K562 (cell line): ENCODE measurements at regions not wholly inside any gene's neighbourhood (a gene's known extent, or its start where the extent isn't known, plus 50 kb on each side); places are given as distances from the start of the nearest gene placed in this dataset.
A peak's percentile ranks its signal among the peaks of the same experiment; 100 is the strongest.

Source experiments
- ATAC-seq: fragments of 200-7000 bp; cut with Tn5 transposase; 3 replicates; pipeline ENCODE4 v1.9.1; 2020; ENCODE audit warnings: moderate library complexity
- BruUV-seq: library from RNA; stranded (reverse); fragments of 400-500 nt; replicated peaks from 2 replicates; lab custom pipeline; 2021; lab: Mats Ljungman, UMichigan
- CTCF ChIA-PET: fragments of 300-600 bp; formaldehyde crosslinking; extraction: SDS; loops from one replicate; lab custom pipeline; 2021; ENCODE audit warnings: low intra/inter-chr PET ratio; lab: Yijun Ruan, JAX
- POLR2A ChIA-PET: fragments of 300-600, 350-650 bp; sonication (Branson Sonifier 250); formaldehyde crosslinking; extraction: SDS; loops from one replicate; lab custom pipeline; 2021; ENCODE audit warnings: antibody characterized with exemption, inconsistent platforms; lab: Yijun Ruan, JAX
- DNase-seq, 4 experiments: peaks; one replicate each; pipeline versions ENCODE4 v3.0.0 to v3.0.0-alpha.2; 2011 to 2018; ENCODE audit warnings: low spot score in 3 of 4, mixed read lengths in 3 of 4; ENCODE audit errors: extremely low read depth in 1 of 4
- FAIRE-seq: peaks from 2 replicates; lab custom pipeline; 2011; peaks lifted over from hg19 to GRCh38; lab: Jason Lieb, UNC
- H2AFZ ChIP-seq: 2 replicates; pipeline ENCODE4 v1.6.0; 2011; ENCODE audit warnings: low read depth, low read length, control low read depth, inconsistent platforms
- H3K27ac ChIP-seq: fragments of 200-600 bp; 3 replicates; pipeline ENCODE4 v1.8.0; 2011; ENCODE audit warnings: low read depth, mild to moderate bottlenecking, control low read depth, inconsistent platforms, low read length, moderate library complexity, mixed read lengths; ENCODE audit errors: extremely low read depth
- H3K27me3 ChIP-seq, 2 experiments: fragments of 300-600 bp in 1 of 2; 2 replicates in 1 of 2; 3 replicates in 1 of 2; pipeline versions ENCODE4 v1.6.0 to v1.8.0; 2011; ENCODE audit warnings: inconsistent platforms in 2 of 2, low read length in 2 of 2, mild to moderate bottlenecking in 1 of 2, mixed read lengths in 1 of 2, moderate library complexity in 1 of 2; ENCODE audit not compliant: control insufficient read depth in 2 of 2, insufficient read depth in 2 of 2
- H3K36me3 ChIP-seq: fragments of 300-600 bp; 3 replicates; pipeline ENCODE4 v1.8.0; 2011; ENCODE audit warnings: mild to moderate bottlenecking, low read length, inconsistent platforms; ENCODE audit not compliant: control insufficient read depth, insufficient read depth
- H3K4me1 ChIP-seq, 2 experiments: fragments of 200-600 bp in 1 of 2; replicated peaks in 1 of 2; 2 replicates in 1 of 2; 3 replicates in 1 of 2; pipeline versions ENCODE4 v1.5.1 to v1.8.0; 2011; ENCODE audit warnings: inconsistent platforms in 2 of 2, low read length in 2 of 2, mild to moderate bottlenecking in 1 of 2, mixed read lengths in 1 of 2, moderate library complexity in 1 of 2; ENCODE audit not compliant: control insufficient read depth in 2 of 2, insufficient read depth in 2 of 2
- H3K4me2 ChIP-seq: 2 replicates; pipeline ENCODE4 v1.6.1; 2011; ENCODE audit warnings: low read length, control low read depth, inconsistent platforms, mixed read lengths; ENCODE audit not compliant: insufficient read depth
- H3K4me3 ChIP-seq: fragments of 200-600 bp; sonication (generic), shearing (Covaris generic); 2 replicates; pipeline ENCODE4 v1.5.1; 2016; ENCODE audit warnings: control low read depth, inconsistent platforms
- H3K79me2 ChIP-seq: fragments of 200-600 bp; 3 replicates; pipeline ENCODE4 v1.8.0; 2011; ENCODE audit warnings: low read length, inconsistent platforms; ENCODE audit not compliant: control insufficient read depth, insufficient read depth
- H3K9ac ChIP-seq, 2 experiments: 2 replicates each; pipeline versions ENCODE4 v1.6.0 to v1.6.1; 2011; ENCODE audit warnings: low read depth in 2 of 2, low read length in 2 of 2, control low read depth in 1 of 2, inconsistent platforms in 1 of 2, mild to moderate bottlenecking in 1 of 2, mixed read lengths in 1 of 2; ENCODE audit not compliant: insufficient read depth in 1 of 2
- H3K9me1 ChIP-seq: one replicate; pipeline ENCODE4 v1.6.0; 2011; ENCODE audit warnings: inconsistent platforms, mild to moderate bottlenecking, low read length, moderate library complexity; ENCODE audit not compliant: control insufficient read depth, insufficient read depth
- H3K9me3 ChIP-seq: replicated peaks from 2 replicates; pipeline ENCODE4 v1.5.1; 2011; ENCODE audit warnings: low read depth, low read length, inconsistent platforms; ENCODE audit not compliant: control insufficient read depth, insufficient read depth
- H4K20me1 ChIP-seq: replicated peaks from 2 replicates; pipeline ENCODE4 v1.6.1; 2011; ENCODE audit warnings: low read length, inconsistent platforms, mixed read lengths; ENCODE audit not compliant: control insufficient read depth, insufficient read depth
- HDAC3 ChIP-seq: fragments of 450-650 bp; IDR thresholded peaks from 2 replicates; pipeline ENCODE4 v1.6.1; 2018; ENCODE audit warnings: borderline replicate concordance, mild to moderate bottlenecking, moderate library complexity; ENCODE audit not compliant: partially characterized antibody
- HOXB6 ChIP-seq: fragments of 250-450 bp; sonication (Bioruptor Pico); IDR thresholded peaks from 2 replicates; pipeline ENCODE4 v1.5.1; 2022; ENCODE audit warnings: mild to moderate bottlenecking, borderline replicate concordance
- RBM25 ChIP-seq: fragments of 200-400 bp; formaldehyde crosslinking; IDR thresholded peaks from 2 replicates; pipeline ENCODE4 v1.6.1; 2018; ENCODE audit warnings: low read length, low read depth, moderate library complexity; ENCODE audit not compliant: severe bottlenecking
- ZNF12 ChIP-seq: sonication (generic); formaldehyde crosslinking; IDR thresholded peaks from 2 replicates; pipeline ENCODE4 v1.4.0; 2020; ENCODE audit warnings: mild to moderate bottlenecking, missing genetic modification reagents
- ZNF398 ChIP-seq: fragments of 250-450 bp; sonication (Bioruptor Pico); IDR thresholded peaks from 2 replicates; pipeline ENCODE4 v1.8.0; 2021; ENCODE audit warnings: moderate library complexity, mild to moderate bottlenecking, inconsistent platforms
- WGBS: fragments of 100-300 bp; shearing (Covaris generic); methylation state at CpG from one replicate; pipeline ENCODE4 v1.1.6; 2016; ENCODE audit warnings: low coverage, mixed read lengths; ENCODE audit not compliant: insufficient coverage; ENCODE audit errors: missing lambda C conversion rate; 5-methylcytosine and 5-hydroxymethylcytosine counted together
- in situ Hi-C: fragments of 300-500 bp; cut with MboI; formaldehyde crosslinking; loops from 4 replicates; pipeline ENCODE4 v1.15.0; 2018; ENCODE audit warnings: inconsistent platforms, mixed read lengths
- intact Hi-C: fragments of 100-400 bp; cut with micrococcal nuclease; formaldehyde crosslinking; loops from 2 replicates; pipeline ENCODE4 v1.14.2; 2022

- intact Hi-C loops = loop anchor here (5.0 kb wide), 1 partner anchor 308 kb away; no protein-coding TSS in a partner anchor
- Histone ChIP-seq H3K9me1 (no peaks in the 10 kb centered on the region), H3K9me3 (no peaks in the 10 kb centered on the region), H3K4me2 (no peak overlapping the region), H3K4me1 (no peaks in the 10 kb centered on the region), H3K79me2 (no peaks in the 10 kb centered on the region), H3K9ac (no peak overlapping the region), H2AFZ (no peak overlapping the region), H3K27me3 (no peaks in the 10 kb centered on the region), H3K36me3 (no peaks in the 10 kb centered on the region), H3K4me3 (no peak overlapping the region)
- BruUV-seq = no TSS peak
- ChIA-PET CTCF (no interaction called here), POLR2A (no interaction called here)
- in situ Hi-C loops = loop anchor here (10.0 kb wide), 1 partner anchor 110 kb away; no protein-coding TSS in a partner anchor
- ATAC-seq = no peak
- FAIRE-seq = no peak
- 31% methylated on average over 2 of the region's 2 CpGs for WGBS
- DNase-seq = no peak
- TF ChIP-seq HDAC3 (no peak), HOXB6 (CRISPR knock-in tag) (no peak), ZNF398 (CRISPR knock-in tag) (no peak), RBM25 (peak; percentile 19), ZNF12 (CRISPR knock-in tag) (peak; percentile 81)
- TF ChIP-seq, all 486 proteins: peak for 2
- Histone ChIP-seq H3K27ac (no peak overlapping the region), H4K20me1 (no peaks in the 10 kb centered on the region)
These were observed 81.3 kb upstream of the ABI3BP start for GRCh38 chr3:101074518-101074917.
